ENCODE measurements at regions not wholly inside any gene's neighbourhood (a gene's known extent, or its start where the extent isn't known, plus 50 kb on each side); places are given as distances from the start of the nearest gene placed in this dataset.

DNA sequence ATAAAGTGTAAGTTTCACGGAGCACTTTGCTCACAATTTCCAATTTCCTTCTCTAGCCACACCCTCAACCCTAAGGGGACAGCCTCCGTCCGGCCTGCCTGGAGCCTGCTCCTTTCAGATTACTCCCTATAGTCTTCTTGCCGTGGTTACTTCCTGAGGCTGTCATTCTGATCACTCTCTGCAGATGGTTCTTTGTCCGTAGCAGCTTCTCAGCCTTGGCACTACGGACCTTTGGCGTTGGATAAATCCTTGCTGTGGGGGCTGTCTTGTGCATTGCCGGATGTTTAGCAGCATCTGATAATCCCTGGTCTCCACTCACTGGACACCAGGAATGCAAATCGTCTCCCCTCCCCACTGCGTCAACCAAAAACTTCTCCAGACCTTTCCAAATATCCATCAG, 447.5 kb upstream of the KIRREL3 start:
- DNase-seq: no peak

DNA sequence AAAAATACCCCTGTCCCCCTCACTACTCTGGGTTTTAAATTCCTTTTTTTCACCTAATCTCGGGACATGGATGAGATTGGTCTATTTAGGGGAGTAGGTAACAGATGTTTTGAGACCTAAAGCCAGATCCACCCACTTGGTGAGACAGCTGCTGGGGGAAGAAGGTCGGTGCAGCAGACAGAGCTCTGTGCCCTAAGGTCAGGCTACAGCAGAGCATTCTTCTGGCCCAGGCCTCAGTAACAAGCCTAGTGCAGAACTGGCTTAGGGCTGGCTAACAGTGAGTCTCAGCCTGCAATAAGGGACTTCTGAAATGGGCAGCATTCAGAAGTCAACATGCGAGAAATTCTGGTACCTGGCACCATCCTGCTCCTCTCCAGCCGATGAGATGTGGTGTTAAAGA, 444.9 kb upstream of the KIRREL3 start:
- DNase-seq: no peak

DNA sequence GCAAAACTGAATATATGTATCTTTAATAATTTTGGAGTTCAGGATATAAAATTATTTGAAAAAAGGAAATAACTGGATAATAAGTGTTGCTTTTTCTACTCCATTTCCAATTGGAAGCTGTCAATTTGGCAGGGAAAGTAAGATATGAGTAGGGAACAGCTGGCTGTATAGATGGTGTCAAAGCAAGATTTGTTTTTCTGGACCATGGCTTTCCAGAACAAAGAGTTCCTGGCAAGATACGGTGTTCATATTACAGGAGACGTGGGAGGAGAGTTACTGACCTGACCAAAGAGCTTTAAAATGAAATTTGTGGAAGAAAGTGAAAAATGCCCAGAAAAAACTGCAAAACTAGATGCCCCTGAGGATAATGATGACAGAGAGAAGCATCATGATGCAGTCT, 442.7 kb upstream of the KIRREL3 start:
- DNase-seq: no peak

DNA sequence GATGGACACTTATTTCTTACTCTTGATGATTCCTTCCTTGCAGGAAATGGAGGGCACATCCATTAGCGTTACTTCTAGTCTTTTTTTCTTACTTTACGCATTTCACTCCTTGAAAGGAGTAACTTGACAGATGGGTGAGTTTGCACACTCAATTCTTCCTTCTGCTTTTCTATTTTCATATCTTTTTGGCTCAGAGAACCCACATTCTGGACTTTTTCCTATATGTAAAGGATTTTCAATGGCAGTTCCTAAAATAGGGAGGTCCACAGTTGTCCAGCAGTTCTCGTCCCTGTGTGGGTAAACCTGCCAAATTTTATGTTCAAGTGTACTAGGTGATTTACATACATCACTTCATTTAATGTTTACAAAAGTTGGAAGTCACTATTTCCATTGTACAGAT, 440.0 kb upstream of the KIRREL3 start:
- no peak for DNase-seq

DNA sequence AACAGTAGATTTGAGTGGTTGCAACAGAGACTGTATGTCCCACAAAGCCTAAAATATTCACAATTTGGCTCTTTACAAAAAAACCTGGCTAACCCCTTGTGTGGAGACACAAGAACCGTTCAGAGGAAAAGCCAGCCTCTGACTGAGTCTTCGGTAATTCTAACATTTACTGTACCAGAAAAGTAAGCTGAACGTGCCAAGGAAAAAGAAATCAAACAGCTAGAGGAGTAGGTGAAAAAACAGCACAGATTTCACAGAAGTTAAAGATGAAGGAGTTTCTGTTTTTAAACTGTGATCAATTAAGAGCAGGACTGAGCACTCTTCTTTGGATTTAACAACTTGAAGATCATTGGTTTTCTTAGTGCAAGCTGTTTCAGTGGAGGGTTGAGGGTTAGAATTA, 424.7 kb upstream of the KIRREL3 start:
- no peak for DNase-seq

DNA sequence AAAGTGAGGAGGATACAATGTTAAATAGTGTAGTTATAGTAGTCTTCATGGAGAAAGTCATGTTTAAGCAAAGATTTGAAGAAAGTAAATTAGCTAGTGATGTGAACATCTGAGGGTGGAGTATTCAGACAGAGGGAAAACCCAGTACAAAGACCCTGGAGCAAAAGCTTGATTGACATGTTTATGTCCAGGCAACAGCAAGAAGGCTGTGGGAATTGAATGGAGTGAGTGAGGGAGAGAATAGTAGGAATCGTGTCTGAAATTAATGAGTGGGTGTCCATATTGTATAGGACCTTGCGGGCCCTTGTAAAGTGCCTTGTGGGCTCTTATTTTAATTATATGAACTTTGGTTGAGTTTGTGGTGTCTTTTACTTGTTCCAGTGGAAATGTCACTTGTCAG, 424.1 kb upstream of the KIRREL3 start:
- no peak for DNase-seq

DNA sequence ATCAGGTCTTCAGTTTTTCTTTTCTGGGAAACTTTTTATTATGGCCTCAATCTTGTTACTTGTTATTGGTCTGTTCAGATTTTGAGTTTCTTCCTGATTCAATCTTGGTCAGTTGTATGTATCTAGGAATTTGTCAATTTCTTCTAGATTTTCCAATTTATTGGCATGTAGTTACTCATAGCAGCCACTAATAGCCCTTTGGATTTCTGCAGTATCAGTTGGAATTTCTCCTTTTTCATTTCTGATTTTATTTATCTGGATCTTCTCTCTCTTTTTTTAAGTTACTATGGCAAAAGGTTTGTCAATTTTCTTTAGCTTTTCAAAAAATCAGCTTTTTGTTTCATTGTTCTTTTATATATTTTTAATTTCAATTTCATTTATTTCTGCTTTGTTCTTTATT, 419.6 kb upstream of the KIRREL3 start:
- no peak for DNase-seq

DNA sequence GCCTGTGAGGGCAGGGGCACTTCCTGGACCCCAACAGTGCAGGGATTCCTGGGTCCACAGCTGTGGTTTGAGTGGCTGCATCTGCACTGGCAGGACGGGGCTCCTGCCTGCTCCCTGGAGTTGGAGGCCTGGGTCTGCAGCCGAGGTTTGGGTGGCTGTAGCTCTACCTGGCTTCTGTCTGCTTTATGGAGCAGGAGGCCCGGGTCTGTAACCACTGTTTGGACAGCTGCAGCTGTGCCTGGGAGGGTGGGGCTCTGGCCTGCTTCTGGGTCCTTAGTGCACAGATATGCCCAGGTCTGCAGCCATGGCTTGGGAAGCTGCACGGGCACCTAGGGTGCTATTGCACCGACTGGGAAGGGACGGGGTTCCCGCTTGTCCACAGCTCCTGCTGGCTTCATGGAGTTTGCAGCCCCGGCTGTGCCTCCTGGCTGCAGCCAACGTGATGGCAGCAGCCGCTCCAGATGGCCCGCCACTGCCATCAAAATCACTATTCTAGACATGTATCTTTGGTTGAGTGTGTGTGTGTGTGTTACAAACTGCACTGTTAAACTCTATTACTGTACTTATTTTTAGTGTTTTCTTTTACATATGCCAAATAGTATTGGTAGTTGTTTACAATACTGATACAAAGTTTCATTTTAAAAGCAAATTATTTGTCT, 412.3 kb upstream of the KIRREL3 start:
- no peak for DNase-seq

DNA sequence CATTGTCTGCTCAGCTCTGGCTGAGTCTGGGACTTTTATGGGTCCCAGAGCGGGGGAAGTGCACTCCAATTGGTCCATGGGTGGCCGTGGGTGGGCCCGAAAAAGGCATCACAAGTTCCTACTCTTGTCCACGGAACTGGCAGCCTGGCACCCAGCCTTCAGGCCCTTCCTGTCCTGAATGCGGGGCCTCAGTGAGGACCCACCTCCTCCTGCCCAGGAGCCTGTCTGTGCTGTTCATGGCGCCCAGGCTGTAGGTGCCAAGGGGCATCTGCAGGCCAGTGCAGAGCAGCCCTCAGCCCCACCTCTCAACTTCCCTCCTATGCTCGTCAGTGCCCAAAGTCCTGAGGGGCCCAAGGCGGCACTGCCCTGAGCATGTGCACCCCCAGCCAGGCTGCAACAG, 411.7 kb upstream of the KIRREL3 start:
- no peak for DNase-seq

DNA sequence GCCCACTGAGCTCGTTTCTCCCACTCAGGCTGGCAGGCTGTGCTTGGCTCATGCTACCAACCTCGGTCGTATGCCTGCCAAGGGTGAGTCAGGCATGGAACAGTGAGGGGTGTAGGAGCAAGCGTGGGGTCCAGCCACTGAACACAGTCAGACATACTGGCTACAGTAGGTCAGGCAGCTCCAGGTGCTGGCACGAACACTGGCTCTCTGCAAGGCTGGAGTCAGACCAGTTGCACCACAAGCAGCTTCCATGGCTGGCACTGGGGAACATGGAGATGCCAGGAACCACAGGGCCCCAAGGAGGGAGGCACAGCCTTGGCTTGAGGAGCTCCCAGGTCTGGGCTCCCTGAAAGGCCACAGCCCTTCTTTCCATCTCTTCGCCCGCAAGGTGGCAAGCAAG, 410.7 kb upstream of the KIRREL3 start:
- no peak for DNase-seq

DNA sequence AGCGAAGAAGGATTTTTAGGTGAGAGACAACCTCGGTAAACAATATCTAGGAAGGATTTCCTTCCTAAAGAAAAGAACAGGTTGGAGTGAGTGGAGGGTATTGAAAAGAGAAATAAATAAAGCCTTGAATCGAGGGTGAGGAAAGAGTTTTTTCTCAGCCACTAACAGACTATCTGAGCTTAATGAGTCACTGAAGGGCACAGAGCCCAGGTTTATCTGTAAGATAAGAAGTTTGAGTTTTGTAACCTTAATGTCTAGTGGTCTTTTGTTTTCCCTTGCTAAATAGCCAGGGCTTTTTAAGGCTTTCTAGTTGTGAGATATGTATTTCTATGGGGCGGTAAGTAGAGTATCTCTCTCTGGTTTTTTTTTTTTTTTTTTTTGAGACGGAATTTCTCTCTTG, 394.5 kb upstream of the KIRREL3 start:
- DNase-seq: no peak

DNA sequence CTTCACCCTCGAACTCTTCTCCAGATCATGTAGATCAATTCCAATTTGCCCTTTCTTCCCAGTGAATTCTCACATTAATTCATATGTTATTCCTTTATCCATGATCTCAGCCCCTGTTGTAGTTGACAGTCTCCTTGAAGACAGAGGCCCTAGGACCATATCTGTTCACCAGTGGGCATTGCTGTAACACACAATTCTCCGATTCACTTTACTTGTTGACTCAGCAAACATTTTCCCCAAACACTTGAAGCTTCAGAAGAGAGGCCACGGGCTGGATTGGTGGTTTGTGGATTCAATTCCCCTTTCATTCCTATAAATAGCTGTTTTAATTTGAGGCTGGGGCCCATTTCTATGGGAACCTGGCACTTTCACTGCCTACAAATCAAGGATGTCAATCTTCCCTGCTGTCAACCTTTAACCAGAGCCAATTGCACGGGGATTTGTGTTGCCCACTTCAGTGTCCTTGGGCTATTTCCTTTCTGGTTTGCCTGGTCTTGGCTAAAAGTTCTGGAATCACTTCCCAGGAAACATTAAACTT, 393.0 kb upstream of the KIRREL3 start:
- no peak for DNase-seq

DNA sequence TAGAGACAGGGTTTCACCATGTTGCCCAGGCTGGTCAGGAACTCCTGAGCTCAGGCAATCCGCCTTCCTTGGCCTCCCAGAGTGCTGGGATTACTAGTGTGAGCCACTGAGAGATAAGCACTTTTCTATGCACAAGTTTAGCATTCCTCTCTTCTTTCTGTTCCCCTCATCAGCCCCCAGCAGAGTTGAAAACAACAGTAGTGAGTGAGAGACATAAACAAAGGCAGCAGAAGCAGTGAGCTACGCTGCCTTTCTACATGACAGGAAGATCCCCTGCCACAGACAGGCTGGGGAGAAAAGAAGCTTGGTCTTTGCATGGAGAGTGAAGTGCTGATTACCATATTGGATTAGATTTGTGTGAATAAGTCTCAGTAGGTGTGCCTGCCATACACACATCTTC, 392.0 kb upstream of the KIRREL3 start:
- DNase-seq: no peak

DNA sequence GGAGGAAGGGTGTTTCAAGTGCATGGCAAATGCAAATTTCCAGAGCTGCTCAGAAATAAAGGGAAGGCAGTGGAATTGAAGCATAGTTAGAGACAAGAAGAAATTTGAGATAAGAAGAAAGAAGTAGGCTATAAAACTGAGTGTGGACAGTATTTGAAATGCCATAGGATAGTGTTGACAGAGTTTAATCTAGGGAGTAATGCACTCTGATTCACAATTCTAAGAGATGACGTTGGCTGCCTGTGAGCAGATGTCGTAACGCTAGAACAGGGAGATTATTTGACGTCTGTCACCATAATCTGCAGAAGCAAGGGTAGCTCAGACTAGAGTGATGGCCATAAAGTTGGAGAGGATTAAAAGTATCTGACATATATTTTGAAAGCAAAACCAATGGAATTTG, 389.9 kb upstream of the KIRREL3 start:
- DNase-seq: no peak

DNA sequence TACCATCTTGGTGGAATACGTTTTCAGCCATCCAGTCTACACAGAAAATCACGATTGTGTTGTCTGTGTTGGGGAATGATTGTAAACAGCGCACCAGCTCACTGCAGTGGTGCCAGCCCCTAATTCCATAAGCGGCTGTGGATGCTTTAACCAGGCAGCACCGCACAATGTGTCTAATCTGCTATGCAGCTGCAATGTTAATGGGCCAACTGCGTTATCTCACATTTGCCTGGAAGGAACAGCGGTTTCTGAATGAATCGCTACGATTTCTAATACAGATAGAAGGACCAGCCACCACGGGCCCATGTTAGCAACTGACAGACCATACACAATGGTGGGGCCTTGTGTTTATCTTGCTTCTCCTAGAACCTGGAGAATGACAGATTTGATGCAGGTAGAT, 384.5 kb upstream of the KIRREL3 start:
- no peak for DNase-seq

DNA sequence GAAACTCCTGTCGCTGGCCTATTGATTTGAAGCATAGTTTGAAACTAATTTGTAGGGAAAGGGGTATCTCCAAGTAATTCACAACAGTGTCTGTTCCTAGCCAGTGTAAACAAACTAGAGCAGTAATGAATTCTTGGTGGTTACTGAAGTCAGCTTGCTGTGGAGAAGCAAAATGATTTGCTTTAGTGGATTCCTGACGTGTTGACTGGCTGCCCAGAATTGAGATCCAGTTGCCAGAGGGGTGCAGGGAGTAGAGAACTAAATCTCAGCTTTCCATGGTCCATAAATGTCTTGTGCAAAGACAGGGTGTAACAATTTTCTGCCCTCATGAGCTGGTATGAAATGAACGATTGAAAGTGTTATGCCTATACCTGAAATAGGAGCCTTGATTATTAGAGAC, 382.5 kb upstream of the KIRREL3 start:
- no peak for DNase-seq

DNA sequence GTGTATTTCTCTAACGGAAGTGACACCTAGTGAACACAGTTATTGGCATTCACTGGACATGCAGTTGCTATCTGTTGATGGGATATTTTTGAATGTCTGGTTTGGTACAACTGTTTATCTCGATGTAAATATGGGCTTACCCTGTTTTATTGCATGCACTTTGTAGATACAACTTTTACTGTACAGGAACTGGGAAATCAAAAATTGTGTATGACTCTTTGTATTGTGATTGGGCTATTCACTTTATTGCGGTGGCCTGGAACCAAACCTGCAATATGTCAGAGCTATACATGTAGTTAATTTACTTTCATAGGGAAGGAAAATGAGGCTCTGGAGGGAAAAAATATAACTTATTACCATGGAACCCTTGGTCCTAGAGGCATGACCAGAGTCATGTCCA, 380.7 kb upstream of the KIRREL3 start:
- no peak for DNase-seq

DNA sequence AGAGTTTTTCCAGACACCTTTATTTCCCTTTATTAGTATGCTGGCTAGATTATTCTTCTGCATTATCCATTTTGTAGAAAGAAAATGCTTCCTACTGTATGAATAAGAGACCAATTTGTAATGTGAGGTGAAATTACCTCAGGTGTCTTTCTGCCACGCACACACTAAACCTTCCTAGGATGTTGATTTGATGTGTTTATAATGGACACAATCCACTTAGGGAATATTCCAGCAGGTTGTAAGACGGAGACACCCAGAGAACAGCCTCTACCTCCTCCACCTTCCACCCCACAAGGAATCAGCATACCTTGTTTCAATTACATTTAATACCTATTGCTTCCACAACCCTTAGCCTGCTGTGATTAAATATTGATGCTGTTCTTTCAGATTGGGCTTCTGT, 379.1 kb upstream of the KIRREL3 start:
- DNase-seq: no peak

DNA sequence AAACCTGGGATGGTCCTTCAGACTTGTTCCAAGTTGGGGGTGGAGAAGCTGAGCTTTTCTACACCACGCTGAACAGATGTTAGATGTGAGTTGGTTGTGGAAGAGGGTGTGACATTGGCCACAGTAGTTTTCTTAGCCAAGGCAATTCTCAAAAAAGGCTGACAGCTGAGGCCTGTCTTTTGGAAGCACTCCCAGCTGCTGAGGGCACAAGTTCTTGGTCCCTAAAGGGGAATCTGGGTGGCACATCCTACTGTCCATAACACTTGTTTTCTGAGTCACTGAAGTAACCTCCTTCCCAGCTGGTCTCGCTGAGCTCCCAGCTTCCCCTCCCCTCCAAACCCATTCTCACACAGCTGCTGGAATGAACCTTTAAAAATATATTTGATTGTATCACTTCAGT, 375.7 kb upstream of the KIRREL3 start:
- no peak for DNase-seq

DNA sequence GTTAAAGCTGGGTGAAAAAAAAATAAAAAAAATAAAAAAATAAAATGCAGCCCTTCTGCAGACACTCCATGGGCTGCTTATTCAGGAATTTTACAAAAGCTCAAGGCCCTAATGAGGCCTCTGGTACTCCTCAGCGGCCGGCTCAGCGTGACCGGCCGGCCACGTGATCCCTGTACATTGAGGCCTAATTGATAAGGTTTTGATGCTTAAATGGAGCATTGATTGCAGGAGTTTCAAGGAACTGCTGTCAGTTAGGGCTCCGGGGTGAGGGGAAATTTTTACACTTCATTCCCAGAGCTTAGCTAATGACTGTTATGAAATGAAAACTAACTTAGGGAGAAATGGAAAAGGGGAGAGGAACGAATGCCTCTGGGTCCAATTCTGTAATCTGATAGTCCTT, 368.8 kb upstream of the KIRREL3 start:
- DNase-seq: no peak

DNA sequence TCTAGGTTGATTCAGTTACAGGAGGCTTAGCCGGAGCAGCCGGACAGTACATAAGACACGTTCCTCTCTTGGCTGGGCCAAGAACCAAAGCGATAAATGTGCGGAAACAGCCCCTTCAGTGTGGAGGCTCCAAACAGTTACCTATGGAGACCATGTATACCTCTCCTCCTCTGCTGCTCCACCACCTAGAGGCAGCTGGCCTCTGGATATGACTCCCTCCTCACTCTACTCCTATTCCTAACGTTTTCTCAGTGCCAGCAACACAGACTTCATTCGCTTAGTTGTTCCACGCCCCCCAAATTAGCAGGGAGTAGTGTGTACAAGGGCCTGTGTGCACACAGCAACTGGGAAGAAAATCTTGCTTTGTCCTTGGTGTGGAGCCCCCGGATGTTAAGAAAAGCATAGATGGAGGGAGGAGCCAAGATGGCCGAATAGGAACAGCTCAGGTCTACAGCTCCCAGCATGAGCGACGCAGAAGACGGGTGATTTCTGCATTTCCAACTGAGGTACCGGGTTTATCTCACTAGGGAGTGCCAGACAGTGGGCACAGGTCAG, 362.3 kb upstream of the KIRREL3 start:
- no peak for DNase-seq

DNA sequence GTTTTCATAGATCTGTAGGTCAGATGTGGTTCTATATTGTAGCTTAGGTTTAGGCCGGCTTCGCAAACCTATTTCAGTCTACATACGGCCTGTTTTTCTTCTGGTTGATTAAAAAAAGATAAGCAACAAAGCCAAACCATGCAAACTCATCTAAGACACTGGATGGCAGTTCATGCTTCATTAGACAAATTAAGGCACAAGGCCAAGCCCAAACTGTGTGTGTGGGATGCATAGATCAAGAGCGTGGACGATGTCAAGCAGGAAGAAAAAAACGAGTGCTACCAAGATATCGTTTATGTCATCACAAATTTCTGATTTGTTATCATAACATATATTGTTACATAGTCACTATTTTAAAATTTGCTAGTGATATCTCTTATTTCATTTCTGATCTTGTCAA, 357.6 kb upstream of the KIRREL3 start:
- DNase-seq: no peak

DNA sequence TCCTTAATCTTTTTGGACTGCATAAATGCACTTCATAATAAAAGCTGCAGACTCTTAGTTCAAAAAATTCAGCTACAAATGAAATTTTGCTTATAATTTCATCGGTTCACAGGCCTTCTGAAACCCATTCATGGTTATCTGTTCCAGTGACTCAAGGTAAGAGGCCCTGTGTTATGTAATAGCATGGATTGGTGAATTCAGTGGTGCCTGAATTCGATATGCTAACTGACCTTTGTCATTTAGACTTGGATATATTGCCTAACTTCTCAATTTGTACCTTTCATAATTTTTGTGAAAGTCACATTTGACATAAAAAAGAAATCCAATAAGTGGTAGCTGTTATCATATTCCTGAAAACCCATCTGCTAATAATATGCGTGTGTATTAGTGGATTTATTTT, 349.9 kb upstream of the KIRREL3 start:
- no peak for DNase-seq

DNA sequence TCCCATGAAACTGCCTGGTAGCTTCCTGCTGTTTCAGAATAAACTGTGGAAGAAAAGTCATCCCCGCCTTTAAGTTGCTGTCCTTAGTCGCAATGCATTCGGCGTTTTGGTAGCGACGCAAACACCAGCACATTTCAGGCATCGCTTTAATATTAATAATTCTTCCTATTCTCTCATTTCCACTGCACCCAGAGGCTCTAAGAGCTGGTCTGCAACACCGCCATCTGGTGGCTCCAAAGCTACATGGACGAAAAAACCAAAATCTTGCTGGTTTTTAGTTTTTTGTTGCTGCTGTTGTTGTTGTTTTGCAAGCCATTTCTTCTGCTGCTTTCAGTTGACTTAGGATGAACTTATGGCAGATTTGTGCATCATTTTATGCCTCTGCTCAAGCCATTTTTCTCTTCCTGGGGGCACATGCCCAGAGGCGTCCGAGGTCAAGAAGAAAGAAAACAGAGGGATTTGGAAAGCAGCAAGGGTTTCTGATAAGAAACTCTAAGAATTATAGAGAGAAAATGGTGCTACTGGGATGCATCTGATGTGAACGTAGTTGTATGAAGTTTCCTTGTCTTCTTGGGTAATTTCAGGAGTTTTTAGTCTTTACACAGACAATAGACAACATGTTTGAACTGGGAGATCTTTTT, 345.4 kb upstream of the KIRREL3 start:
- no peak for DNase-seq

DNA sequence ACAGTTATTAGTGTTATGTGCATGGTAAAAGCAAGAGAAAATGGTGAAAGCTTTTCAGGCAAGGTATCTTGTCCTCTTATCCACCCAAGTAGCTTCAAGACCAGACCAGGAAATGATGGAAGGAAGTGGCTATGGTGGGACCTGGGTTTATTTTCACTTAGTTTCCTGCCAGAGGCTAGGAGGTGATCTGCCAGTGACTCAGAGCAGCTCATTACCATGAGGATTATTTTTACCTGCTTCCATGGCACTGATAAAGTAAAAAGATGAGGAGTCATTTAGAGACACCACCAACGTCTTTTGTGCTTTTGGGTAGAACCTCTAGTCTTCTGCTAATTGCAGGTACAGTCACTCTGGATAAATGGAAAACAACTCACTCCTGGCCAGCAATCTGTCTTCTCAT, 339.9 kb upstream of the KIRREL3 start:
- DNase-seq: no peak

Data from T1000 (cell line).